SK-N-SH (cell line): ENCODE measurements at regions not wholly inside any gene's neighbourhood (a gene's known extent, or its start where the extent isn't known, plus 50 kb on each side); places are given as distances from the start of the nearest gene placed in this dataset.
"Not testable (repeated sequence)": the region's sequence is repeated elsewhere in the genome, so short reads cannot be mapped to it uniquely, and the experiment has no call there.

ENCODE experiments used
- CTCF ChIA-PET: fragments of 300-600, 350-600 bp; formaldehyde crosslinking; extraction: SDS; loops from one replicate; lab custom pipeline; 2021; lab: Yijun Ruan, JAX
- POLR2A ChIA-PET: fragments of 350-600 bp; sonication (Branson Sonifier 250); formaldehyde crosslinking; extraction: SDS; loops from one replicate; lab custom pipeline; 2020; ENCODE audit warnings: antibody characterized with exemption, inconsistent platforms; lab: Yijun Ruan, JAX
- DNase-seq: peaks from one replicate; pipeline ENCODE4 v3.0.0; 2012
- H2AFZ ChIP-seq: fragments of 200-600 bp; sonication (generic); 2 replicates; pipeline ENCODE4 v1.8.1; 2016; ENCODE audit warnings: antibody characterized with exemption, mild to moderate bottlenecking, low read depth
- H3F3A ChIP-seq: fragments of 200-600 bp; sonication (generic); replicated peaks from 2 replicates; pipeline ENCODE3; 2016; ENCODE audit warnings: antibody characterized with exemption, mild to moderate bottlenecking; ENCODE audit not compliant: insufficient read depth
- H3K27ac ChIP-seq, 2 experiments: fragments of 200-500 bp in 1 of 2; fragments of 200-600 bp in 1 of 2; sonication (Bioruptor generic) in 1 of 2; sonication (generic), shearing (Covaris generic) in 1 of 2; 2 replicates each; pipeline versions ENCODE4 v1.5.1 to v1.6.1; 2014 to 2016; ENCODE audit warnings: low read depth in 2 of 2, inconsistent platforms in 1 of 2, low read length in 1 of 2, mild to moderate bottlenecking in 1 of 2, mixed read lengths in 1 of 2
- H3K27me3 ChIP-seq: fragments of 200-600 bp; sonication (generic), shearing (Covaris generic); 2 replicates; pipeline ENCODE4 v1.6.1; 2016; ENCODE audit warnings: mixed run types; ENCODE audit not compliant: insufficient read depth
- H3K36me3 ChIP-seq, 2 experiments: fragments of 200-500 bp in 1 of 2; fragments of 200-600 bp in 1 of 2; sonication (Bioruptor generic) in 1 of 2; sonication (generic) in 1 of 2; replicated peaks in 1 of 2; 2 replicates each; pipeline versions ENCODE3 to v1.5.1; 2014 to 2016; ENCODE audit warnings: low read length in 1 of 2, mild to moderate bottlenecking in 1 of 2; ENCODE audit not compliant: insufficient read depth in 2 of 2, control insufficient read depth in 1 of 2
- H3K4me1 ChIP-seq, 2 experiments: fragments of 200-500 bp in 1 of 2; fragments of 200-600 bp in 1 of 2; sonication (Bioruptor generic) in 1 of 2; sonication (generic), shearing (Covaris generic) in 1 of 2; 2 replicates each; pipeline versions ENCODE4 v1.5.1 to v1.6.1; 2014 to 2016; ENCODE audit warnings: low read depth in 1 of 2, low read length in 1 of 2, mixed run types in 1 of 2; ENCODE audit not compliant: insufficient read depth in 2 of 2, control insufficient read depth in 1 of 2
- H3K4me2 ChIP-seq: fragments of 200-600 bp; sonication (generic), shearing (Covaris generic); 2 replicates; pipeline ENCODE4 v1.6.1; 2017; ENCODE audit warnings: mixed run types
- H3K4me3 ChIP-seq, 2 experiments: fragments of 200-500 bp in 1 of 2; fragments of 200-600 bp in 1 of 2; sonication (Bioruptor generic) in 1 of 2; sonication (generic), shearing (Covaris generic) in 1 of 2; 2 replicates each; pipeline versions ENCODE4 v1.5.1 to v1.8.1; 2014 to 2016; ENCODE audit warnings: low read depth in 2 of 2, inconsistent platforms in 1 of 2, low read length in 1 of 2, mild to moderate bottlenecking in 1 of 2, mixed read lengths in 1 of 2, moderate library complexity in 1 of 2
- H3K79me2 ChIP-seq: fragments of 200-600 bp; sonication (generic); 2 replicates; pipeline ENCODE4 v1.8.1; 2017; ENCODE audit warnings: mild to moderate bottlenecking; ENCODE audit not compliant: insufficient read depth
- H3K9ac ChIP-seq: fragments of 200-600 bp; sonication (generic); 2 replicates; pipeline ENCODE4 v1.6.1; 2017; ENCODE audit warnings: mixed run types
- H3K9me2 ChIP-seq: fragments of 200-600 bp; sonication (generic); 2 replicates; pipeline ENCODE4 v1.6.1; 2017; ENCODE audit warnings: mixed run types
- H3K9me3 ChIP-seq: fragments of 200-600 bp; sonication (generic); 2 replicates; pipeline ENCODE4 v1.6.1; 2017; ENCODE audit warnings: mixed run types, mild to moderate bottlenecking, moderate library complexity
- H4K20me1 ChIP-seq: fragments of 200-600 bp; sonication (generic); 2 replicates; pipeline ENCODE4 v1.6.1; 2017; ENCODE audit warnings: mild to moderate bottlenecking, mixed run types; ENCODE audit not compliant: insufficient read depth
- EP300 ChIP-seq, 2 experiments: IDR thresholded peaks; 2 replicates each; pipeline versions ENCODE4 v1.4.0 to v1.6.1; 2012; ENCODE audit warnings: borderline replicate concordance in 1 of 2, low read depth in 1 of 2, low read length in 1 of 2
- WGBS: methylation state at CpG from one replicate; pipeline ENCODE4 v1.1.6; 2017; ENCODE audit warnings: low lambda C conversion rate; 5-methylcytosine and 5-hydroxymethylcytosine counted together

DNA sequence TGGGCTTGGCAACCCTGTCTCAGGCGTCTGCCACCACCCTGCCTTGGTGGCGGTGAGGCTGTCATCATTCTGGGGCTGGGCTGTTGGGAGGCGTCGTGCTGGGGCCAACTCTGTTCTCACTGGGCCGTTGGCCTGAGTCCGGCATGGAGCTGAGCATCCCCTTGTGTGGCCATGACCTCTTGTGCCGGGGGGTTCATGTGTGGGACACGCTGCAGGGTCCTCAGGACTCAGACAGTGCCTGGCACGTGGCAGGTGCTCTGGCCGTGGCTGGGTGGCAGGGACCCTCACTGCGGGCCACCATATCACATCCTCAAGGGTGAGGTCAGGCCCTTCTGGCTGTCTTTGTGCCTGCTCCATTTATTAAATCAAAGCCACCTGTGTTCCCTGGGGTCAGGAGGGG, 197.4 kb downstream of the BANP start:
- H3F3A ChIP-seq, H3K4me2 ChIP-seq, H3K9me2 ChIP-seq, H3K9ac ChIP-seq, H3K79me2 ChIP-seq, H3K4me3 ChIP-seq, POLR2A ChIA-PET, H2AFZ ChIP-seq, H3K27me3 ChIP-seq, H3K9me3 ChIP-seq, H3K36me3 ChIP-seq, H4K20me1 ChIP-seq: not testable (repeated sequence)
- 57% methylated on average over 3 of the region's 11 CpGs for WGBS
- peak in 1 of 2 experiments; percentile 54; a peak in 1 of 4 replicates for TF ChIP-seq EP300 (IDR thresholded peaks at IDR 0.05; ENCODE audit: borderline replicate concordance in 1 of 2, low read depth in 1 of 2, low read length in 1 of 2)
- Histone ChIP-seq H3K4me1 (peaks cover 0 to 53% of the 10 kb centered on the region in 2 experiments; a peak in 1 of 4 replicates), H3K27ac (peak overlapping the region in 1 of 2 experiments; percentile 88; a peak in 2 of 4 replicates)
- DNase-seq, result peak; percentile 55
- CTCF ChIA-PET, result interaction anchor here (1.3 kb wide), 1 partner anchor 46 kb away, joined by 3 read pairs; no protein-coding TSS in a partner anchor

DNA sequence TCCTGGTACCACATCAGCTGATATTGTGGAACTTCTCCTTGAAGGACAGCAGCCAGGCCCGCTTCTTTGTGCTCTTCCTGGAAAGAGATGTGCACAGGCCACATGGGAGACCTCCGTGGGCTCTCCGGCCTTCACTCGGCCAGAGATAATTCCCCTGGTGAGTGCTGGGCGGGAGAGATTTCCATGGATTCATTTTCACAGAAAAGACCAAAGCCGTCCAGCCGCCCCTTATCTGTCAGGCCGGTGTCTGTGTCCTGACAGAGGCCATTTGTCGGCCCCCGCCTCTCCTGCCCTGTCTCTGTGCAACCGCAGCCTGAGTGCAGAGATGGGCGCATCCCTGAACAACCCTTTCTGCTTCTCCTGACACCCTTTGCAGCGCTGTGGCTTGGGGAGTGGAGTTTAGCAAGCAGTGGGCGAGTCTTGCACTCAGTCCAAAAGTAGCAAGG, 197.9 kb downstream of the BANP start:
- H3K36me3 ChIP-seq, H3K9me3 ChIP-seq, H3F3A ChIP-seq, H3K9ac ChIP-seq, CTCF ChIA-PET, H3K4me3 ChIP-seq, H3K27me3 ChIP-seq, POLR2A ChIA-PET, H3K9me2 ChIP-seq, H3K79me2 ChIP-seq, H2AFZ ChIP-seq, H3K4me2 ChIP-seq, H4K20me1 ChIP-seq: not testable (repeated sequence)
- Histone ChIP-seq H3K27ac (peak overlapping the region in 1 of 2 experiments; percentile 88; a peak in 2 of 4 replicates), H3K4me1 (peaks cover 0 to 48% of the 10 kb centered on the region in 2 experiments; a peak in 1 of 4 replicates)
- peak in 1 of 2 experiments; percentile 3; a peak in 1 of 4 replicates for TF ChIP-seq EP300 (IDR thresholded peaks at IDR 0.05; ENCODE audit: borderline replicate concordance in 1 of 2, low read depth in 1 of 2, low read length in 1 of 2)
- DNase-seq, result peak; percentile 60
- 84% methylated on average over 14 of the region's 14 CpGs for WGBS

DNA sequence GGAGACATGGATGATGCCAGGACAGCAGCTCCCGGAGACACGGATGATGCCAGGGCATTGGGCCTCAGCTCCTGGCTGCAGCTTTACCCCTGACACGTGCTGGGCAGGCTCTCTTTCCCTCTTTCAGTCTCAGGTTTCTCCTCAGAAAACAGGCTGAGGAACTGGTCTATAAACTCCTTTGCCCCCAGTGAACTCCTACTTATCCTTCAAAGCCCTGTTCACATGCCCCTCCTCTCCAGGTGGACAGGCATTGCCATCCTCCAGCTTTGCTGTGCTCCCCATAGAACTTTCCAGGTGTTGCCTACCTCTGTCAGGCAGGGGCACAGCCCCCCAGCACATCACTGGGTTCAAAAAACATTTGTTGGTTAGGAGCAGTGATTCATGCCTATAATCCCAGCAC, 198.4 kb downstream of the BANP start:
- H2AFZ ChIP-seq, H4K20me1 ChIP-seq, DNase-seq, H3F3A ChIP-seq, H3K4me2 ChIP-seq, POLR2A ChIA-PET, CTCF ChIA-PET, H3K4me3 ChIP-seq, H3K9me2 ChIP-seq, H3K27me3 ChIP-seq, H3K9ac ChIP-seq, H3K36me3 ChIP-seq, H3K9me3 ChIP-seq, H3K79me2 ChIP-seq: not testable (repeated sequence)
- WGBS, result 40% methylated on average over 1 of the region's 3 CpGs
- Histone ChIP-seq H3K27ac (peak overlapping the region in 1 of 2 experiments; percentile 88; a peak in 2 of 4 replicates), H3K4me1 (peaks cover 0 to 45% of the 10 kb centered on the region in 2 experiments; a peak in 1 of 4 replicates)

DNA sequence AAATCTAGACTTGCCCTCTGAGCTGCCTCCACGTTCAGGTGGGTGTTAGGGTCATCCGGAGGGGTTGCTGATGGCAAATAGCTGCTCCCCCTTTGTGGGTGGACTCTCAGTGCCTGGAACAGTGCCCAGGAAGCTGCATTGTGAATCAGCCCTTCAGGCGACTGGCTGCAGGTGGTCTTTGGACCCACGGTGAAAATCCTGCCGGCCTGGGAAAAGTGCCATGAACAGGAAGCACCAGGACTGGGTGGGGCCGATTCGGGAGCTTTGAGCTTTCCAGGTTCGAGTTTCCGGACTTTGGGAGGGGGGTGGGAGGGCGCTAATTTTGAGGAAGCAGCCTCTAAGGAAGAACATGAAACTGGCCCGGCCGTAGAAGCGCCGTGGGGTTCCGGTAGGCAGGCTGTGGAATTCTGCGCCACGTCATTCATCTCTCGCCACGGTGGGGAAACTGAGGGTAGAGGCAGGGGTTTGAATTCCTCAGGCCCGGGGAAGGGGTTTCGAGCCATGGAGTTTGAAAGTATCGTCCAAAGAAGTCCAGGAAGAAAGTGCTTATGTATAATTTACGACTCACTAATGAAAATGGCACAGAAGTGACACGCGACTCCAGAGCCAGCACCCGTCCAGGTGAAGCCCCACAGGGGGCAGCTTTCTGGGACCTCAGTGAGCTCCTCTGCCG, 199.4 kb downstream of the BANP start:
- H3K9ac ChIP-seq, H3K9me3 ChIP-seq, H3K9me2 ChIP-seq, H3K36me3 ChIP-seq, H3K27ac ChIP-seq, H3K4me3 ChIP-seq, POLR2A ChIA-PET, H3K4me2 ChIP-seq, DNase-seq, H3K27me3 ChIP-seq, H2AFZ ChIP-seq, H4K20me1 ChIP-seq, H3K79me2 ChIP-seq, H3F3A ChIP-seq, CTCF ChIA-PET: not testable (repeated sequence)
- WGBS, result 80% methylated on average over 26 of the region's 27 CpGs
- peaks cover 0 to 39% of the 10 kb centered on the region in 2 experiments; a peak in 1 of 4 replicates for H3K4me1 ChIP-seq

DNA sequence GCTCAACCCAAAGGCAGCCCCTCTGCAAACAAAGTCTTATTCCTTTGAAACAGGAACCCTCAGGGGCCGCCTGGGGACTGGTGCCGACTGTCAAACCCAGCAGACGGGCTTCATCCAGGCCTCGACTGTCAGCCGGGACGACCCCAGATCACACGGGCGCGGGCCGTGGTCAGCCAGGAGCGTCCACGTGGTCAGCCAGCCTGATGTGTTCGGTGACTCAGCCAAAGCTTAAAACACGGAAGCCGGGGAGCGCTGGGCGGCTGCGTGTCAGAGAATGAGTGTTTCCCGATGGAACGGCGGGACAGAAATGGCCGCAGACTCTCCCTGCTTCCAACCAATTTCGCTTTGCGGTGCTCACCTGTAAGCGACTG, 199.9 kb downstream of the BANP start:
- H4K20me1 ChIP-seq, H3K4me3 ChIP-seq, H2AFZ ChIP-seq, H3K79me2 ChIP-seq, H3K27me3 ChIP-seq, H3K27ac ChIP-seq, DNase-seq, CTCF ChIA-PET, H3F3A ChIP-seq, POLR2A ChIA-PET, H3K4me2 ChIP-seq, H3K9me2 ChIP-seq, H3K36me3 ChIP-seq, H3K9ac ChIP-seq, H3K9me3 ChIP-seq: not testable (repeated sequence)
- 83% methylated on average over 25 of the region's 25 CpGs for WGBS
- peaks cover 0 to 34% of the 10 kb centered on the region in 2 experiments; a peak in 1 of 4 replicates for H3K4me1 ChIP-seq
